ENCODE measurements at regions not wholly inside any gene's neighbourhood (a gene's known extent, or its start where the extent isn't known, plus 50 kb on each side); places are given as distances from the start of the nearest gene placed in this dataset.

GRCh38 chr6:169904051-169904922, 152.9 kb downstream of the ERMARD start:
- no peaks in the 10 kb centered on the region for H3K4me1 ChIP-seq (ENCODE audit: control insufficient read depth, low read length)
- no peaks in the 10 kb centered on the region for H3K27me3 ChIP-seq (ENCODE audit: control insufficient read depth, low read length)
- peaks cover 3% of the 10 kb centered on the region; the same call in 1 of the 2 replicates for H3K9me3 ChIP-seq (ENCODE audit: control insufficient read depth, insufficient read depth, low read length)
- H4K20me1 ChIP-seq (ENCODE audit: control insufficient read depth, insufficient read depth, low read depth, low read length), result no peaks in the 10 kb centered on the region
- no peaks in the 10 kb centered on the region for H3K79me2 ChIP-seq (ENCODE audit: control insufficient read depth, low read length)
- H3K4me3 ChIP-seq (ENCODE audit: low read length), result no peak overlapping the region
- no peak for TF ChIP-seq EZH2phosphoT487 (IDR thresholded peaks at IDR 0.05; ENCODE audit: borderline replicate concordance, low read length)
- TF ChIP-seq CTCF (IDR thresholded peaks at IDR 0.05; ENCODE audit: low read depth, low read length, poor library complexity, severe bottlenecking), result no peak
- no peak overlapping the region for H3K27ac ChIP-seq (ENCODE audit: low read depth, low read length)
- no peaks in the 10 kb centered on the region for H3K9me2 ChIP-seq (replicated peaks; ENCODE audit: control insufficient read depth, low read length)
- H3F3A ChIP-seq (ENCODE audit: control insufficient read depth, insufficient read depth), result no peaks in the 10 kb centered on the region
- H3K36me3 ChIP-seq (ENCODE audit: control insufficient read depth, low read length), result no peaks in the 10 kb centered on the region
- H3K4me2 ChIP-seq (ENCODE audit: low read length), result no peak overlapping the region

GRCh38 chr6:169903122-169903521, 151.7 kb downstream of the ERMARD start:
- Histone ChIP-seq H4K20me1 (ENCODE audit: control insufficient read depth, insufficient read depth, low read depth, low read length) (no peaks in the 10 kb centered on the region), H3K9me2 (replicated peaks; ENCODE audit: control insufficient read depth, low read length) (no peaks in the 10 kb centered on the region), H3F3A (ENCODE audit: control insufficient read depth, insufficient read depth) (no peaks in the 10 kb centered on the region), H3K36me3 (ENCODE audit: control insufficient read depth, low read length) (no peaks in the 10 kb centered on the region), H3K27ac (ENCODE audit: low read depth, low read length) (no peak overlapping the region), H3K9me3 (ENCODE audit: control insufficient read depth, insufficient read depth, low read length) (peaks cover 3% of the 10 kb centered on the region; the same call in 1 of the 2 replicates), H3K27me3 (ENCODE audit: control insufficient read depth, low read length) (no peaks in the 10 kb centered on the region), H3K4me2 (ENCODE audit: low read length) (no peak overlapping the region), H3K4me3 (ENCODE audit: low read length) (no peak overlapping the region), H3K4me1 (ENCODE audit: control insufficient read depth, low read length) (no peaks in the 10 kb centered on the region), H3K79me2 (ENCODE audit: control insufficient read depth, low read length) (no peaks in the 10 kb centered on the region)
- TF ChIP-seq CTCF (IDR thresholded peaks at IDR 0.05; ENCODE audit: low read depth, low read length, poor library complexity, severe bottlenecking) (no peak), EZH2phosphoT487 (IDR thresholded peaks at IDR 0.05; ENCODE audit: borderline replicate concordance, low read length) (no peak)

DNA sequence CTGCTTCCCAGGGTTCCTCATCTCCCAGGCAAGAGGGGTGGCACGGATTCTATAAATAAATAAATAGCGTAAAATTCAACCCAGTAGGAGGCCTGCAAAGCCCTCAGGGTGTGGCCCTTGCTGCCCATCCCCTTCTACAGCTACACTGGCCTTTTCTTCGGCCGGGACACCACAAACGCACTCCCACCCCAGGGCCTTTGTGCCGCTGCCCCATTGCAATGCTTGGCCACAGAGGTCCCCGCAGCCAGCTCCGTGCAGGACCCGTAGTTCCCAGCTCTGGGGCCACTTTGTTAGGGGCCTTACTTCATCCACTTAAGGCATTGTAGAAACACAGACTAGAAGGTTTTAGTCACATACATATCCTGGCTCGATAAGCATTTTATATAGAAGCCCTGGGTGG, 151.2 kb downstream of the ERMARD start:
- H3F3A ChIP-seq (ENCODE audit: control insufficient read depth, insufficient read depth), result no peaks in the 10 kb centered on the region

More for the DNA sequence above, 151.2 kb downstream of the ERMARD start:
- no peaks in the 10 kb centered on the region for H3K27me3 ChIP-seq (ENCODE audit: control insufficient read depth, low read length)
- H3K27ac ChIP-seq (ENCODE audit: low read depth, low read length), result no peak overlapping the region
- no peak overlapping the region for H3K4me2 ChIP-seq (ENCODE audit: low read length)
- no peaks in the 10 kb centered on the region for H3K36me3 ChIP-seq (ENCODE audit: control insufficient read depth, low read length)
- TF ChIP-seq EZH2phosphoT487 (IDR thresholded peaks at IDR 0.05; ENCODE audit: borderline replicate concordance, low read length) (no peak), CTCF (IDR thresholded peaks at IDR 0.05; ENCODE audit: low read depth, low read length, poor library complexity, severe bottlenecking) (no peak)
- no peaks in the 10 kb centered on the region for H3K79me2 ChIP-seq (ENCODE audit: control insufficient read depth, low read length)
- no peak overlapping the region for H3K4me3 ChIP-seq (ENCODE audit: low read length)
- no peaks in the 10 kb centered on the region for H3K9me2 ChIP-seq (replicated peaks; ENCODE audit: control insufficient read depth, low read length)
- no peaks in the 10 kb centered on the region for H3K4me1 ChIP-seq (ENCODE audit: control insufficient read depth, low read length)
- H3K9me3 ChIP-seq (ENCODE audit: control insufficient read depth, insufficient read depth, low read length), result peaks cover 3% of the 10 kb centered on the region; the same call in 1 of the 2 replicates
- H4K20me1 ChIP-seq (ENCODE audit: control insufficient read depth, insufficient read depth, low read depth, low read length), result no peaks in the 10 kb centered on the region
